ENCODE measurements at regions not wholly inside any gene's neighbourhood (a gene's known extent, or its start where the extent isn't known, plus 50 kb on each side); places are given as distances from the start of the nearest gene placed in this dataset.
A peak's percentile ranks its signal among the peaks of the same experiment; 100 is the strongest.

DNA sequence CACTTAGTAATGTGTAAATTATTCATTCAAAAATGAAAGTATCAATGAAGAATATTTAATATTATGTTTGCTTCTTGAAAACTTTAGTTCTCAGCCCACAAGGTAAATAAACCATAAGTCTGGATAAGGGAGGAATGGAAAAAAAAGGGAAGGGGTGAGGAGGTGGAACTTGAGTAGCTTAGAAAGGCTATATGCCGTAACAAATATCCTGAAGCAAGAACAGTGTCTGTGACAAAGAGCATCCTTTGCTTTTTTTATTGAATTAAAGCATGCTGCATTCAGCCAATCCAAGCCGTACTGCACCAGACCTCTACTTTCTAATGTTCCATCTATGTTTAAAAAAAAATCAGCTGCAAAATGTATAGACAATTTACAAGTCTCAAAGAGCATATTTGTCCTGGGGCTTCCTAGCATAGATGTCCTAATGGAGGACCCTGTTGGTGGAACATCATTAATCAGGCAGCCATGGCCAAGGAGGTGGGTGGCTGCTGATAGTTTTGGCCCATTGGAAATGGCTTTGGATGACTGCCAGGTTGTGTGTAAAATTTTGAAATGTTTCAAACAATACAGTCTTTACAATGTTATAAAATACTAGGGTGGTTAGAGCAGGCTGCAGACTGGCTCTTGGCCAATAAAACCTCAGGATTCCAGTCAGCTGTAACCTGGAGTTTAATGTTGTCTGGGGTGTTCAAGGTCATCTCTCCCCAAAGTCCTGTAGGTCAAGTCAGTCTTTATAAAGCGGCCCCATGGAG, 895.8 kb upstream of the SOX9 start:
- BruUV-seq (replicated peaks) = no TSS peak
- ChIA-PET CTCF (interaction anchor here (0.5 kb wide), 1 partner anchor 49 kb away, joined by 3 read pairs; no protein-coding TSS in a partner anchor), POLR2A (no interaction called here)
- H3K9me3 Mint-ChIP-seq (ENCODE audit: unreplicated experiment) = no peaks in the 10 kb centered on the region
- H3K27me3 Mint-ChIP-seq (ENCODE audit: insufficient read depth, unreplicated experiment) = no peaks in the 10 kb centered on the region
- no peak overlapping the region for H3K4me3 Mint-ChIP-seq (ENCODE audit: unreplicated experiment)
- DNase-seq (ENCODE audit: unreplicated experiment) = peak; percentile 13
- H3K36me3 Mint-ChIP-seq (ENCODE audit: insufficient read depth, unreplicated experiment) = no peaks in the 10 kb centered on the region
- H3K4me1 Mint-ChIP-seq (ENCODE audit: insufficient read depth, unreplicated experiment) = no peaks in the 10 kb centered on the region
- no peak overlapping the region for H3K27ac Mint-ChIP-seq (ENCODE audit: low read depth, unreplicated experiment)
- intact Hi-C loops (cut with micrococcal nuclease) = no loop called here
- TF ChIP-seq, protein P1, sequence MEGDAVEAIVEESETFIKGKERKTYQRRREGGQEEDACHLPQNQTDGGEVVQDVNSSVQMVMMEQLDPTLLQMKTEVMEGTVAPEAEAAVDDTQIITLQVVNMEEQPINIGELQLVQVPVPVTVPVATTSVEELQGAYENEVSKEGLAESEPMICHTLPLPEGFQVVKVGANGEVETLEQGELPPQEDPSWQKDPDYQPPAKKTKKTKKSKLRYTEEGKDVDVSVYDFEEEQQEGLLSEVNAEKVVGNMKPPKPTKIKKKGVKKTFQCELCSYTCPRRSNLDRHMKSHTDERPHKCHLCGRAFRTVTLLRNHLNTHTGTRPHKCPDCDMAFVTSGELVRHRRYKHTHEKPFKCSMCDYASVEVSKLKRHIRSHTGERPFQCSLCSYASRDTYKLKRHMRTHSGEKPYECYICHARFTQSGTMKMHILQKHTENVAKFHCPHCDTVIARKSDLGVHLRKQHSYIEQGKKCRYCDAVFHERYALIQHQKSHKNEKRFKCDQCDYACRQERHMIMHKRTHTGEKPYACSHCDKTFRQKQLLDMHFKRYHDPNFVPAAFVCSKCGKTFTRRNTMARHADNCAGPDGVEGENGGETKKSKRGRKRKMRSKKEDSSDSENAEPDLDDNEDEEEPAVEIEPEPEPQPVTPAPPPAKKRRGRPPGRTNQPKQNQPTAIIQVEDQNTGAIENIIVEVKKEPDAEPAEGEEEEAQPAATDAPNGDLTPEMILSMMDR (IDR thresholded peaks at IDR 0.05; ENCODE audit: unreplicated experiment) = no peak

DNA sequence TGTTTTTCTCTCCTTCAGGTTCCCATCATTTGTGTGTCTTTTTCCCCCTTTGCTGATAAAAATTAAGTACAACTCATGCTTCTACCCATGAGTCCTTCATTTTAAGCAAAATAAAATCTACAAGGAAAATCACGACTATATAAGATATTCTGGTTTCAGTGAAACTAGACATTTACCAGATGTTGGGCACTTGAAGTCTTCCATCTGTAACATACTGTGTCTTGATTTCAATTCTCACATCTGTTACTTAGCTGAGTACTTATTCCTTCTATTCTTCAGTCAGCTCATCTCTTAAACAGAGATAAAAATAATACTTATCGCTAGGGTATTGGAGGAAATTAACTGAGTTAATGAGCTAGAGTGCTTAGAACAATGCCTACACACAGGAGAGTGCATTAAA, 893.0 kb upstream of the SOX9 start:
- Mint-ChIP-seq H3K27ac (ENCODE audit: low read depth, unreplicated experiment) (no peak overlapping the region), H3K4me3 (ENCODE audit: unreplicated experiment) (no peak overlapping the region), H3K27me3 (ENCODE audit: insufficient read depth, unreplicated experiment) (no peaks in the 10 kb centered on the region), H3K36me3 (ENCODE audit: insufficient read depth, unreplicated experiment) (no peaks in the 10 kb centered on the region), H3K4me1 (ENCODE audit: insufficient read depth, unreplicated experiment) (no peaks in the 10 kb centered on the region), H3K9me3 (ENCODE audit: unreplicated experiment) (no peaks in the 10 kb centered on the region)
- TF ChIP-seq, protein P1 (IDR thresholded peaks at IDR 0.05; ENCODE audit: unreplicated experiment) = no peak
- ChIA-PET POLR2A (no interaction called here), CTCF (interaction anchor here (1.4 kb wide), 1 partner anchor 10 kb away, joined by 4 read pairs; no protein-coding TSS in a partner anchor)
- no peak for DNase-seq (ENCODE audit: unreplicated experiment)
- no TSS peak for BruUV-seq (replicated peaks)
- intact Hi-C loops (cut with micrococcal nuclease) = no loop called here

DNA sequence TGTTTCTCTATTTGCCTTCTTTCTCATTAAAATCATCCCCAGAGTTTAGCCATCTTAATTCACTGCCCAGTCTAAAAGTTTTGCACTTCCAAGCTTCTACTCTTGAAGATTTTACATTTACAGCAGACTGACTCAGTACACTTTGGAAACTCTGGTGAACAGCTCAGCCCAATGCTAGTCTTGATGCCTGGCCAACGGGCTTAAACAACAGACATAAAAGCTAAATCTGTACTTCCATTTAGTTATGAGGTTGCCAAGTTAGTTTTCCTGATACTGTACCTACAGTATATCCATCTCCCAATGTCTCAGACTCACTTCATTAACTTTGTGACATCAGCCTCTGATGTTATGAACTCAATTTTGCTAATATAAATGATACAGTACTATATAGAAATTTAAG, 891.8 kb upstream of the SOX9 start:
- Mint-ChIP-seq H3K36me3 (ENCODE audit: insufficient read depth, unreplicated experiment) (no peaks in the 10 kb centered on the region), H3K4me3 (ENCODE audit: unreplicated experiment) (no peak overlapping the region), H3K27ac (ENCODE audit: low read depth, unreplicated experiment) (no peak overlapping the region), H3K27me3 (ENCODE audit: insufficient read depth, unreplicated experiment) (no peaks in the 10 kb centered on the region), H3K9me3 (ENCODE audit: unreplicated experiment) (no peaks in the 10 kb centered on the region), H3K4me1 (ENCODE audit: insufficient read depth, unreplicated experiment) (no peaks in the 10 kb centered on the region)
- DNase-seq (ENCODE audit: unreplicated experiment) = no peak
- ChIA-PET CTCF (interaction anchor here (0.6 to 1.7 kb wide), 4 partner anchors 10 to 746 kb away, joined by 3 to 6 read pairs (median 4); no protein-coding TSS in a partner anchor), POLR2A (interaction anchor here (0.7 kb wide), 1 partner anchor 1047 kb away, joined by 3 read pairs; no protein-coding TSS in a partner anchor)
- TF ChIP-seq, protein P1 (IDR thresholded peaks at IDR 0.05; ENCODE audit: unreplicated experiment) = no peak
- intact Hi-C loops (cut with micrococcal nuclease) = no loop called here
- BruUV-seq (replicated peaks) = no TSS peak

DNA sequence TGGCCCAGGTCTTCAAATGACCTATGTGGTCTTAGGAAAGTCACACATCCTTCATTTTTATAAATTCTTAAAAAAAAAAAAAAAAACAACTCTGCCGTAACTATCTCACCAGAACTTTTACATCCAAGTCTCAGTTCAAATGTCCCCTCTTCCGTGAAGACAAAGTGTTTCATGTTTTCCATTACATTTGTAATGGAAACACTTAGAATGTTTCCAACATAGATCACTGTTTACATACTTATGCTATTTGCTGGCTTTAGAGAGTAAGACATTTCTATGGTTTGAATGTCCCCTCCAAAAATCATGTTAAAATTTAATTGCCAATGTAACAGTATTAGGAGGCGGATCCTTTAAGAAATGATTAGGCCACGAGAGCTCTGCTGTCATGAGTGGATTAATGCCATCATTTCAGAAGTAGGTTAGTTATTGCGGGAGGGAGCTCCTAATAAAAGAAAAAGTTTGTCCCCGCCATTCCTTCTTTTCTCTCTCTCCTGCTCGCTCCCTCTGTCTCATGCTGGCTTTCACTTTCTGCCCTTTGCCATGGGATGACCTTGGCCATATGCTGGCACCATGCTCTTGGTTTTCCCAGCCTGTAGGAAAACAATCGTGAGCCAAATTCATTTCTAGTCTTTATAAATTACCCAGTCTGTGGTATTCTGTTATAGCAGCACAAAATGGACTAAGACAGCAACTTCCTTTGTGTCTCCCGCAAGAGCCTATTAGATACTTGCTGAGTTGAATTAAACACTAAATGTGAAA, 887.8 kb upstream of the SOX9 start:
- TF ChIP-seq, protein P1 (IDR thresholded peaks at IDR 0.05; ENCODE audit: unreplicated experiment) = no peak
- DNase-seq (ENCODE audit: unreplicated experiment) = no peak
- ChIA-PET POLR2A (interaction anchor here (1.1 kb wide), 1 partner anchor 263 kb away, joined by 3 read pairs; no protein-coding TSS in a partner anchor), CTCF (interaction anchor here (0.6 to 1.1 kb wide), 2 partner anchors 228 to 466 kb away, joined by 3 to 5 read pairs; no protein-coding TSS in a partner anchor)
- H3K9me3 Mint-ChIP-seq (ENCODE audit: unreplicated experiment) = no peaks in the 10 kb centered on the region
- no peak overlapping the region for H3K4me3 Mint-ChIP-seq (ENCODE audit: unreplicated experiment)
- H3K27ac Mint-ChIP-seq (ENCODE audit: low read depth, unreplicated experiment) = no peak overlapping the region
- intact Hi-C loops (cut with micrococcal nuclease) = loop anchor here (5.0 kb wide), 1 partner anchor 596 kb away; no protein-coding TSS in a partner anchor
- H3K36me3 Mint-ChIP-seq (ENCODE audit: insufficient read depth, unreplicated experiment) = no peaks in the 10 kb centered on the region
- no peaks in the 10 kb centered on the region for H3K4me1 Mint-ChIP-seq (ENCODE audit: insufficient read depth, unreplicated experiment)
- no peaks in the 10 kb centered on the region for H3K27me3 Mint-ChIP-seq (ENCODE audit: insufficient read depth, unreplicated experiment)
- BruUV-seq (replicated peaks) = no TSS peak

All from MCF 10A (cell line).